Muscle of leg (tissue), 3 donors: ENCODE measurements at regions not wholly inside any gene's neighbourhood (a gene's known extent, or its start where the extent isn't known, plus 50 kb on each side); places are given as distances from the start of the nearest gene placed in this dataset.
A peak's percentile ranks its signal among the peaks of the same experiment; 100 is the strongest.
"Not testable (repeated sequence)": the region's sequence is repeated elsewhere in the genome, so short reads cannot be mapped to it uniquely, and the experiment has no call there.

ENCODE experiments used
- DNase-seq: peaks from one replicate; pipeline ENCODE4 v3.0.0; 2013
- H3K27ac ChIP-seq: one replicate; pipeline ENCODE4 v1.5.1; 2013; ENCODE audit warnings: mild to moderate bottlenecking, low read length, control low read depth
- H3K27me3 ChIP-seq: one replicate; pipeline ENCODE4 v1.6.1; 2013; ENCODE audit warnings: low read length; ENCODE audit not compliant: control insufficient read depth, insufficient read depth
- H3K36me3 ChIP-seq: one replicate; pipeline ENCODE4 v1.6.1; 2013; ENCODE audit warnings: low read length; ENCODE audit not compliant: control insufficient read depth, insufficient read depth
- H3K4me1 ChIP-seq: one replicate; pipeline ENCODE4 v1.6.1; 2013; ENCODE audit warnings: low read length; ENCODE audit not compliant: control insufficient read depth, insufficient read depth
- H3K4me3 ChIP-seq: one replicate; pipeline ENCODE4 v1.5.1; 2013; ENCODE audit warnings: low read length, control low read depth
- H3K9me3 ChIP-seq: replicated peaks from 2 replicates; pipeline ENCODE4 v1.6.1; 2013; ENCODE audit warnings: low read depth, low read length; ENCODE audit not compliant: control insufficient read depth
- WGBS: methylation state at CpG from one replicate; pipeline ENCODE4 v1.1.5; 2013; ENCODE audit warnings: missing lambda C conversion rate; ENCODE audit not compliant: insufficient coverage; 5-methylcytosine and 5-hydroxymethylcytosine counted together

- 100% methylated on average over 1 of the region's 2 CpGs for WGBS
- Histone ChIP-seq H3K4me1 (no peaks in the 10 kb centered on the region), H3K4me3 (no peak overlapping the region), H3K27me3 (no peaks in the 10 kb centered on the region), H3K9me3 (no peaks in the 10 kb centered on the region), H3K36me3 (no peaks in the 10 kb centered on the region), H3K27ac (no peak overlapping the region)
- DNase-seq: no peak
Measured at GRCh38 chr4:169849456-169849855, 91.7 kb upstream of the HPF1 start.

DNA sequence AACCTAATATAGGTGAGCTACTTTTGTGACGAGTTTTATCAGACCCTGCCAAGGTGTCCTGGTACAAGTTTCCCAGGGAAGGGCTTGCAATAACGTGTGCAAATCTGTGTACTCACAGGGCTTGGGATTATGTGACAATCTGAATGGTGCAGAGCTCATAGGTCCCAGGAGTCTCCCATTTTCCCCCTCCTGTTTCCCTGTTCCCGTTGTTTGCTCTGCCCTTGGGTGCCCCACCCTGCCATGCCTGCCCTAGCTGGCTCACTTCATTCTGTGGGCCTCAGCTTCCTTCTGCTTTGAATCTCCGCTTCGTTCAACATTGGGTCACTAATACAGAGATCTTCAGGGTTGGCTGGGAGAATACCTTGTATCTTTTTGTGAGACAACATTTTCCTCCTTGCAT, 90.3 kb upstream of the HPF1 start:
- no peak for DNase-seq
- no peaks in the 10 kb centered on the region for H3K4me1 ChIP-seq
- H3K36me3 ChIP-seq: no peaks in the 10 kb centered on the region
- H3K9me3 ChIP-seq: no peaks in the 10 kb centered on the region
- H3K27me3 ChIP-seq: no peaks in the 10 kb centered on the region
- 45% methylated on average over 2 of the region's 5 CpGs for WGBS
- no peak overlapping the region for H3K27ac ChIP-seq
- no peak overlapping the region for H3K4me3 ChIP-seq

- H3K4me1 ChIP-seq: no peaks in the 10 kb centered on the region
- no peak overlapping the region for H3K27ac ChIP-seq
- 20% methylated on average over 1 of the region's 3 CpGs for WGBS
- no peak overlapping the region for H3K4me3 ChIP-seq
- H3K9me3 ChIP-seq: no peaks in the 10 kb centered on the region
- no peaks in the 10 kb centered on the region for H3K36me3 ChIP-seq
- no peaks in the 10 kb centered on the region for H3K27me3 ChIP-seq
- no peak for DNase-seq
Measured at GRCh38 chr4:169847171-169847570, 89.4 kb upstream of the HPF1 start.

- no peaks in the 10 kb centered on the region for H3K27me3 ChIP-seq
- DNase-seq: no peak
- WGBS: no CpG with 5 or more reads among the region's 2 CpGs
- H3K4me3 ChIP-seq: no peak overlapping the region
- H3K9me3 ChIP-seq: no peaks in the 10 kb centered on the region
- no peaks in the 10 kb centered on the region for H3K36me3 ChIP-seq
- H3K27ac ChIP-seq: no peak overlapping the region
- H3K4me1 ChIP-seq: no peaks in the 10 kb centered on the region
Measured at GRCh38 chr4:169846396-169846795, 88.7 kb upstream of the HPF1 start.

GRCh38 chr4:169841776-169842175, 84.0 kb upstream of the HPF1 start:
- 100% methylated on average over 1 of the region's 3 CpGs for WGBS
- no peaks in the 10 kb centered on the region for H3K36me3 ChIP-seq
- no peaks in the 10 kb centered on the region for H3K4me1 ChIP-seq
- no peaks in the 10 kb centered on the region for H3K27me3 ChIP-seq
- no peak overlapping the region for H3K4me3 ChIP-seq
- no peak overlapping the region for H3K27ac ChIP-seq
- H3K9me3 ChIP-seq: no peaks in the 10 kb centered on the region
- DNase-seq: no peak

DNA sequence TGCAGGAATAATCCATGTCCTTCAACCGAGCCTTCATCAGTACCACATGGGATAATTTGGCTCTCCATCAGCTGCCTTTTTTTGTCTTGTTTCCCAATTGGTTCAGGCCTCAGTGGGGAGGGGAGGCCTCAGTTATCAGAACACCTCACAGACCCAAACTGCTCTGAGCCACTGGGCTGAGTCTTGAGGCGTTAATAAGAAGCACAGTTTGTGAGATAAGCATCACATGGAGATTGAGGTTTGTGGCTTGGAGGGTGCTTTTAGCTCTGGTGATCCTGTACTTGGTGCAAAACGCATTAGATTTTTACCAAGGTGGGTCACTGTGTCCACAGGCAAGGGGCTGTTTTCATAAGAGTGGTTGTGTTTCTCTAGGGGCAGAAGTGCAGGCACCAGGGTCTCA, 82.8 kb upstream of the HPF1 start:
- WGBS: 65% methylated on average over 2 of the region's 3 CpGs
- H3K36me3 ChIP-seq: no peaks in the 10 kb centered on the region
- no peaks in the 10 kb centered on the region for H3K4me1 ChIP-seq
- no peaks in the 10 kb centered on the region for H3K9me3 ChIP-seq
- H3K27ac ChIP-seq: no peak overlapping the region
- DNase-seq: no peak
- H3K4me3 ChIP-seq: no peak overlapping the region
- H3K27me3 ChIP-seq: no peaks in the 10 kb centered on the region

GRCh38 chr4:169828329-169828728, 70.6 kb upstream of the HPF1 start:
- H3K27me3 ChIP-seq, H3K36me3 ChIP-seq, H3K4me1 ChIP-seq, DNase-seq, H3K27ac ChIP-seq, H3K9me3 ChIP-seq, H3K4me3 ChIP-seq: not testable (repeated sequence)
- 95% methylated on average over 24 of the region's 29 CpGs for WGBS

GRCh38 chr4:169826634-169827187, 69.0 kb upstream of the HPF1 start:
- H3K27ac ChIP-seq: no peak overlapping the region
- H3K4me3 ChIP-seq: no peak overlapping the region
- H3K36me3 ChIP-seq: no peaks in the 10 kb centered on the region
- H3K4me1 ChIP-seq: no peaks in the 10 kb centered on the region
- no peaks in the 10 kb centered on the region for H3K9me3 ChIP-seq
- WGBS: 64% methylated on average over 5 of the region's 6 CpGs
- DNase-seq: no peak
- H3K27me3 ChIP-seq: no peaks in the 10 kb centered on the region

DNA sequence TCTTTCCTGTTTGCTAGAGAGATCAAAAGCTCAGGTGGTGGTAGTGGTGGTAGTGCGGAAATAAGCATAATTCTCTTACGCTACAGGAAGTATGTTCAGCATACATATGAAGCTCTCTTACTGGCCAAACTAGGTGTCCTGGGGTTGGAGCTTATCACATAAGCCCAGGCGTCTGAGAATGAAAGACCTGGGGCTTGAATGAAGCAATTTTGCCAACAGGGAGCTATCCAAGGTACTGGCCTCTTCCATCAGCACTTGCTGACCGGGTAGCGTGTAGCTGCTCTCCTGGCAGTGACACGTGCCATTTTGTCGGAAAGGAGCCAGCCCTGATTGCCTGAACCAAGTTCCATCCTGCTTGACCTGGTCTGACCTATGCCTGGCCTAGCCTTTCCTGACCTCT, 65.9 kb upstream of the HPF1 start:
- 3% methylated on average over 5 of the region's 7 CpGs for WGBS
- H3K4me3 ChIP-seq: no peak overlapping the region

GRCh38 chr4:169821402-169821801, 63.7 kb upstream of the HPF1 start:
- no peak for DNase-seq
- Histone ChIP-seq H3K27ac (no peak overlapping the region), H3K9me3 (no peaks in the 10 kb centered on the region), H3K4me1 (no peaks in the 10 kb centered on the region), H3K36me3 (no peaks in the 10 kb centered on the region), H3K4me3 (no peak overlapping the region), H3K27me3 (no peaks in the 10 kb centered on the region)

More for the DNA sequence above, 65.9 kb upstream of the HPF1 start:
- H3K27me3 ChIP-seq: no peaks in the 10 kb centered on the region
- no peaks in the 10 kb centered on the region for H3K36me3 ChIP-seq
- H3K9me3 ChIP-seq: no peaks in the 10 kb centered on the region
- DNase-seq: peak; percentile 80
- H3K27ac ChIP-seq: no peak overlapping the region
- no peaks in the 10 kb centered on the region for H3K4me1 ChIP-seq

DNA sequence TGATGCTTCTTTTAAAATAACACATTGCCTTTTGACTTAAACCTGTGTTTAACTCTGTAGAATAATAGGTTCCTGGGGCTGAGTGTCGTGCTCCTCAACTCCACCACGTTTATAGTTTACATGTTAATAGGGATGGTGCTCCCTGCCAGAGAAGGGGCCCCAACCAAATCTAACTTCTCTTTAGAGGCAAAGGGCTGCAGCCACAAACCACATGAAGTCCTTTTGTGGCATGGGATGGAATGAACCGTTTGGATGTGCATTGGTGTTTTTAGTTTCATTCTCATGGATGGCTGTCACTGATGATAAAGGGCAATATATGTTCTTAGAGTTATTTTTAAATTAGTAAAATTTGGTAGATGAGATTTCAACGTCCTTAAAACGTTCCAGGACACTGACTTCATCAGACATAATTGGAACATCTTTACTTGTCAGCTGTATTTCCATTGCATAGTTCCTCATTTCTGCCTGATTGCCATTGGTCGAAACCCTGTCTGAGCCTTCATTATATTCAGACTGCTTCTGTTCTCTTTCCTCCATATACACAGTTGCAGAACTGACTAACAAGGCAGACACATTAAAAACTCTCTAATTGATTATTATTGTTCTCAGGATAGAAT, 60.4 kb upstream of the HPF1 start:
- WGBS: 70% methylated on average over 2 of the region's 6 CpGs
- no peaks in the 10 kb centered on the region for H3K4me1 ChIP-seq
- no peaks in the 10 kb centered on the region for H3K9me3 ChIP-seq
- H3K27ac ChIP-seq: no peak overlapping the region
- no peaks in the 10 kb centered on the region for H3K36me3 ChIP-seq
- no peaks in the 10 kb centered on the region for H3K27me3 ChIP-seq
- no peak overlapping the region for H3K4me3 ChIP-seq
- DNase-seq: peak; percentile 26
